ENCODE measurements at regions not wholly inside any gene's neighbourhood (a gene's known extent, or its start where the extent isn't known, plus 50 kb on each side); places are given as distances from the start of the nearest gene placed in this dataset.

- H3K9me3 ChIP-seq: no peaks in the 10 kb centered on the region
- no peak overlapping the region for H3K4me3 ChIP-seq
- no peak overlapping the region for H3K27ac ChIP-seq
- ATAC-seq: no peak
- no peaks in the 10 kb centered on the region for H3K27me3 ChIP-seq
- H3K36me3 ChIP-seq: no peaks in the 10 kb centered on the region
- TF ChIP-seq POLR2A (IDR thresholded peaks at IDR 0.05) (no peak), POLR2AphosphoS5 (IDR thresholded peaks at IDR 0.05) (no peak), EP300 (IDR thresholded peaks at IDR 0.05) (no peak)
- TF ChIP-seq, protein P1, sequence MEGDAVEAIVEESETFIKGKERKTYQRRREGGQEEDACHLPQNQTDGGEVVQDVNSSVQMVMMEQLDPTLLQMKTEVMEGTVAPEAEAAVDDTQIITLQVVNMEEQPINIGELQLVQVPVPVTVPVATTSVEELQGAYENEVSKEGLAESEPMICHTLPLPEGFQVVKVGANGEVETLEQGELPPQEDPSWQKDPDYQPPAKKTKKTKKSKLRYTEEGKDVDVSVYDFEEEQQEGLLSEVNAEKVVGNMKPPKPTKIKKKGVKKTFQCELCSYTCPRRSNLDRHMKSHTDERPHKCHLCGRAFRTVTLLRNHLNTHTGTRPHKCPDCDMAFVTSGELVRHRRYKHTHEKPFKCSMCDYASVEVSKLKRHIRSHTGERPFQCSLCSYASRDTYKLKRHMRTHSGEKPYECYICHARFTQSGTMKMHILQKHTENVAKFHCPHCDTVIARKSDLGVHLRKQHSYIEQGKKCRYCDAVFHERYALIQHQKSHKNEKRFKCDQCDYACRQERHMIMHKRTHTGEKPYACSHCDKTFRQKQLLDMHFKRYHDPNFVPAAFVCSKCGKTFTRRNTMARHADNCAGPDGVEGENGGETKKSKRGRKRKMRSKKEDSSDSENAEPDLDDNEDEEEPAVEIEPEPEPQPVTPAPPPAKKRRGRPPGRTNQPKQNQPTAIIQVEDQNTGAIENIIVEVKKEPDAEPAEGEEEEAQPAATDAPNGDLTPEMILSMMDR (IDR thresholded peaks at IDR 0.05): no peak
- 63 to 77% methylated on average over 5 of the region's 5 CpGs for WGBS, 2 donors (ENCODE audit: low coverage in 1 of 2)
- no peaks in the 10 kb centered on the region for H3K4me1 ChIP-seq
Observed at GRCh38 chr4:144461906-144462305, 184.1 kb upstream of the HHIP start.

GRCh38 chr4:144463236-144463635 is 182.7 kb upstream of the HHIP start:
- ATAC-seq: no peak
- Histone ChIP-seq H3K36me3 (no peaks in the 10 kb centered on the region), H3K9me3 (no peaks in the 10 kb centered on the region), H3K4me3 (no peak overlapping the region), H3K4me1 (no peaks in the 10 kb centered on the region), H3K27ac (no peak overlapping the region), H3K27me3 (no peaks in the 10 kb centered on the region)
- WGBS, 2 donors (ENCODE audit: low coverage in 1 of 2): 86% methylated on average over 1 of the region's 1 CpG; no CpG with 5 or more reads in 1 of the 2 donors
- TF ChIP-seq EP300 (IDR thresholded peaks at IDR 0.05) (no peak), POLR2A (IDR thresholded peaks at IDR 0.05) (no peak), POLR2AphosphoS5 (IDR thresholded peaks at IDR 0.05) (no peak)
- TF ChIP-seq, protein P1 (IDR thresholded peaks at IDR 0.05): no peak

DNA sequence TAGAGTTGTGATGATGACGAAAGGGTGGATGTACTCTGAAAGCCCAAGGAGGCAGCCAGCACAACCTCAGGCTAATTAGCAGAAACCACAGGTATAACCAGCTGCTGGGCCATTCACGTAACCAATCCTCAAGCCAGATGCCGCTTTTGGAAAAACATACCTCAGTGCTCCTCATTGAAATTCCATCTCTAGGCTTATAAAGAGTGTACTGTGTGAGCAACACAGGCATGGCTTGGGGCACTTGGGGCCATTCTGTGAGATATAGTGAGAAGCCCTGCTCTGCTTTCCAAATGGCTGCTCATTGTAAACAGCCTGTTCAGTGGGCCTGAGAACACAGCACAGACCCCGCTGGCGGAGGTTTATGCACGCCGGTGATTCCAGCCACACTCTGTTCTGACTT is 182.1 kb upstream of the HHIP start:
- Histone ChIP-seq H3K9me3 (no peaks in the 10 kb centered on the region), H3K27me3 (no peaks in the 10 kb centered on the region), H3K36me3 (no peaks in the 10 kb centered on the region), H3K4me3 (no peak overlapping the region), H3K4me1 (no peaks in the 10 kb centered on the region), H3K27ac (no peak overlapping the region)
- 60 to 91% methylated on average over 5 to 6 of the region's 7 CpGs for WGBS, 2 donors (ENCODE audit: low coverage in 1 of 2)
- TF ChIP-seq, protein P1 (IDR thresholded peaks at IDR 0.05): no peak
- TF ChIP-seq POLR2AphosphoS5 (IDR thresholded peaks at IDR 0.05): no peak
- no peak for ATAC-seq

DNA sequence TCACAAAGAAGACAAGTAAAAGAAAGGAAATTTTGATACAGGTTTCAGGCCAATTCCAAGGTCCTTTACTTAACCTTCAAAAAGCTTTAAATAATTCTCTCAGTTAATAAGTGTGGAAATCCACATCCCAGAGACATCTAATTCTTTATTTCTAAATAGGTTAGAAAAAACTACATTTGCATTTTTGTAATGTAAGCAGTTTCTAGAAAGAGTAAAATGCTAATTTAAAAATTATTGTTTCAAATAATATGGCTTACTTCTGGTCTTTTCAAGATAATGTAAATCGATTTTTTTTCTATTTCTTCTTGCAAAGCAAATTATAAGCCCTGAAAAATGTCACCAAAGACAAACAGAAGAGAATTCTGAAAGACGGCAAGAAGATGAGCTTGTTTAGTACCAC is 180.4 kb upstream of the HHIP start:
- Histone ChIP-seq H3K4me1 (no peaks in the 10 kb centered on the region), H3K27me3 (no peaks in the 10 kb centered on the region), H3K36me3 (no peaks in the 10 kb centered on the region), H3K4me3 (no peak overlapping the region), H3K9me3 (no peaks in the 10 kb centered on the region), H3K27ac (no peak overlapping the region)
- TF ChIP-seq, protein P1 (IDR thresholded peaks at IDR 0.05): no peak
- TF ChIP-seq POLR2AphosphoS5 (IDR thresholded peaks at IDR 0.05) (no peak), POLR2A (IDR thresholded peaks at IDR 0.05) (no peak), EP300 (IDR thresholded peaks at IDR 0.05) (no peak)
- WGBS, 2 donors (ENCODE audit: low coverage in 1 of 2): 86 to 89% methylated on average over 2 of the region's 2 CpGs
- no peak for ATAC-seq

DNA sequence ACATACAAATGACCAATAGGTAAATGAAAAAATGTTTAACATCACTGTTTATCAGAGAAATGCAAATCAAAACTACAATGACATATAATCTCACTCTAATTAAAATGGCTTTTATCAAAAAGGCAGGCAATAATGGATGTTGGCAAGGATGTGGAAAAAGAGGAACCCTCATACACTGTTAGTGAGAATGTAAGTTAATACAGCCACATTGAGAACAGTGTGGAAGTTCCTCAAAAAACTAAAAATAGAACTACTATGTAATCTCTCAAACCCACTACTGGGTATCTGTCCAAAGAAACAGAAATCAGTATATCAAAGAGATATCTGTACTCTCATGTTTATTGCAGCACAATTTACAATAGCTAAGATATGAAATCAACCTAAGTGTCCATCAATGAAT is 165.9 kb upstream of the HHIP start:
- H3K36me3 ChIP-seq: no peaks in the 10 kb centered on the region
- ATAC-seq: no peak
- no peak overlapping the region for H3K4me3 ChIP-seq
- no peaks in the 10 kb centered on the region for H3K4me1 ChIP-seq
- H3K27me3 ChIP-seq: no peaks in the 10 kb centered on the region
- TF ChIP-seq POLR2AphosphoS5 (IDR thresholded peaks at IDR 0.05) (no peak), EP300 (IDR thresholded peaks at IDR 0.05) (no peak), POLR2A (IDR thresholded peaks at IDR 0.05) (no peak)
- TF ChIP-seq, protein P1 (IDR thresholded peaks at IDR 0.05): no peak
- H3K9me3 ChIP-seq: peaks cover 0 to 23% (median 0%) of the 10 kb centered on the region in 3 donors
- H3K27ac ChIP-seq: no peak overlapping the region
